ENCODE measurements at regions not wholly inside any gene's neighbourhood (a gene's known extent, or its start where the extent isn't known, plus 50 kb on each side); places are given as distances from the start of the nearest gene placed in this dataset.
"Not testable (repeated sequence)": the region's sequence is repeated elsewhere in the genome, so short reads cannot be mapped to it uniquely, and the experiment has no call there.

GRCh38 chr7:49695971-49696370 is 77.5 kb upstream of the VWC2 start:
- DNase-seq (no peak), ATAC-seq (no peak)
- H3K4me3 Mint-ChIP-seq, result no peak overlapping the region
- no peaks in the 10 kb centered on the region for H3K9me3 Mint-ChIP-seq (ENCODE audit: low read depth)
- H3K36me3 Mint-ChIP-seq, result no peaks in the 10 kb centered on the region
- H3K27ac Mint-ChIP-seq, result no peak overlapping the region
- CTCF ChIA-PET, result no interaction called here
- no peaks in the 10 kb centered on the region for H3K4me1 Mint-ChIP-seq
- no peaks in the 10 kb centered on the region for H3K27me3 Mint-ChIP-seq

DNA sequence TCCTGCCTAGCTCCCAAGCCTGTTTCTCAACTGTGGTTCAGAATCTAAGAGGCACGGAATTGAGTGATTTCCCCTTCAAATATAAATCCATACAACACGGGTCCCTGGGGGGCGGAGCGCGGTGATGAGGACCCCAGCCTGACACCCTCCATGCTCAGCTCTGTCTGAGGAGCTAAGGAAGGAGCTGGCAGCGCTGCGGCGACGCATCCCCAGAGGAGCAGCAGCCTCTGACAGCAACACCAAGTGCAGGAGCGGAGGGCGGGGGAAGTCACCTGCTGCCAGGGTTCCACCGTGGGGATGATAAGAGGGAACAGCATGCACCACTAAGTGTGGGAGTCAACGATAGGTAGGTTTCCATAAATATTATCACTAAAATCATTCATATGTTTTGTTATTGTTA is 72.6 kb upstream of the VWC2 start:
- H3K4me3 Mint-ChIP-seq, result no peak overlapping the region
- no peak for ATAC-seq
- DNase-seq, result no peak
- H3K27ac Mint-ChIP-seq, result no peak overlapping the region
- H3K27me3 Mint-ChIP-seq, result no peaks in the 10 kb centered on the region
- H3K9me3 Mint-ChIP-seq (ENCODE audit: low read depth), result peaks cover 2% of the 10 kb centered on the region
- H3K36me3 Mint-ChIP-seq, result no peaks in the 10 kb centered on the region
- CTCF ChIA-PET, result no interaction called here
- H3K4me1 Mint-ChIP-seq, result no peaks in the 10 kb centered on the region

- H3K4me3 Mint-ChIP-seq, result no peak overlapping the region
- H3K36me3 Mint-ChIP-seq, result no peaks in the 10 kb centered on the region
- DNase-seq, result no peak
- CTCF ChIA-PET, result no interaction called here
- H3K27ac Mint-ChIP-seq, result no peak overlapping the region
- H3K27me3 Mint-ChIP-seq, result no peaks in the 10 kb centered on the region
- H3K9me3 Mint-ChIP-seq (ENCODE audit: low read depth), result peaks cover 2% of the 10 kb centered on the region
- no peaks in the 10 kb centered on the region for H3K4me1 Mint-ChIP-seq
- ATAC-seq, result no peak
Measured at GRCh38 chr7:49702099-49702498, 71.3 kb upstream of the VWC2 start.

DNA sequence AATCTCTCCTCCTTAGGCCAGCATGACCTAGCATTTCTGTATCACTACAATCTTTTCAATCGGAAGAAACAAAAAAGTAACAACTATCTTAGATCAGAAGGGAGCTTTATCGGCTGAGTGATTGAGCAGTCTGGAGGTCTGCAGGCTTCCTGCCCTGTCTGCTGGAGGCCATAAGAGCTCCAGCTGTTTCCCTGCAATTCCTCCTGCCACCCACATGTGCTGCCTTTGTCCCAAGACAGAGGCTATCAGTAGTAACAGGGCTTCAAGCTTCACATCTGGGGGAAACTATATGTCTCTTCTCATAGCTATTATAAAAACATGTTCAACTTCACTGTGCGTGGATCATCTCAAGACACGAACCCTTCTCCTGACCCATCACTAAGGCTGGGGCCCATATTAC is 70.1 kb upstream of the VWC2 start:
- DNase-seq (no peak), ATAC-seq (no peak)
- no peaks in the 10 kb centered on the region for H3K36me3 Mint-ChIP-seq
- CTCF ChIA-PET, result no interaction called here
- no peak overlapping the region for H3K4me3 Mint-ChIP-seq
- no peak overlapping the region for H3K27ac Mint-ChIP-seq
- peaks cover 2% of the 10 kb centered on the region for H3K9me3 Mint-ChIP-seq (ENCODE audit: low read depth)
- H3K4me1 Mint-ChIP-seq, result no peaks in the 10 kb centered on the region
- no peaks in the 10 kb centered on the region for H3K27me3 Mint-ChIP-seq

- DNase-seq (no peak), ATAC-seq (no peak)
- Mint-ChIP-seq H3K27me3 (no peaks in the 10 kb centered on the region), H3K4me3 (no peak overlapping the region), H3K36me3 (no peaks in the 10 kb centered on the region), H3K27ac (no peak overlapping the region), H3K4me1 (no peaks in the 10 kb centered on the region), H3K9me3 (ENCODE audit: low read depth) (peaks cover 2% of the 10 kb centered on the region)
- CTCF ChIA-PET, result no interaction called here
Measured at GRCh38 chr7:49703881-49704280, 69.6 kb upstream of the VWC2 start.

- CTCF ChIA-PET, result no interaction called here
- Mint-ChIP-seq H3K4me3 (no peak overlapping the region), H3K27me3 (no peaks in the 10 kb centered on the region), H3K4me1 (no peaks in the 10 kb centered on the region), H3K27ac (no peak overlapping the region), H3K9me3 (ENCODE audit: low read depth) (peaks cover under 1% of the 10 kb centered on the region), H3K36me3 (no peaks in the 10 kb centered on the region)
- ATAC-seq (no peak), DNase-seq (no peak)
Measured at GRCh38 chr7:49706106-49706505, 67.3 kb upstream of the VWC2 start.

DNA sequence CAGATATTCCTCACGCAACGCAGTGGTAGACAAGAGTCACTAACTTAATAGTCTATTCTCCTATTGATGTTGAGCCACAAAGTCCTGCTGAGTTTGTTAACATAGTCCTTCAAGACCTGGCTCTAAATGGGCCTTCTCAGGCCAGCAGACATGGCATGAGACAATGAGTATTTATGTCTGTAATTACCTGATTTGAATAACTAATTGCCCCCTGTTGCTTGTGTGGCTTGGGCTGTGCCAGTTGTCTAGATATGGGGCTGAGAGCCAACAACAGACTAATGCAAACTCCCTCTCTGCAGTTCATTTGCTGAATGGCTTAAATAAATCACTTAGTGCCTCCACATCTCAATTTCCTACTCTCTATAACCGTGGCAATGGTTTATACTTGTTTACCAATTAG is 65.5 kb upstream of the VWC2 start:
- H3K27ac Mint-ChIP-seq, result no peak overlapping the region
- no peaks in the 10 kb centered on the region for H3K9me3 Mint-ChIP-seq (ENCODE audit: low read depth)
- no peaks in the 10 kb centered on the region for H3K4me1 Mint-ChIP-seq
- ATAC-seq (no peak), DNase-seq (no peak)
- no peak overlapping the region for H3K4me3 Mint-ChIP-seq
- no peaks in the 10 kb centered on the region for H3K27me3 Mint-ChIP-seq
- CTCF ChIA-PET, result no interaction called here
- H3K36me3 Mint-ChIP-seq, result no peaks in the 10 kb centered on the region

GRCh38 chr7:49708590-49708989 is 64.8 kb upstream of the VWC2 start:
- ATAC-seq (no peak), DNase-seq (no peak)
- no peak overlapping the region for H3K27ac Mint-ChIP-seq
- H3K4me3 Mint-ChIP-seq, result no peak overlapping the region
- H3K27me3 Mint-ChIP-seq, result no peaks in the 10 kb centered on the region
- no peaks in the 10 kb centered on the region for H3K36me3 Mint-ChIP-seq
- H3K9me3 Mint-ChIP-seq (ENCODE audit: low read depth), result no peaks in the 10 kb centered on the region
- CTCF ChIA-PET, result no interaction called here
- no peaks in the 10 kb centered on the region for H3K4me1 Mint-ChIP-seq

DNA sequence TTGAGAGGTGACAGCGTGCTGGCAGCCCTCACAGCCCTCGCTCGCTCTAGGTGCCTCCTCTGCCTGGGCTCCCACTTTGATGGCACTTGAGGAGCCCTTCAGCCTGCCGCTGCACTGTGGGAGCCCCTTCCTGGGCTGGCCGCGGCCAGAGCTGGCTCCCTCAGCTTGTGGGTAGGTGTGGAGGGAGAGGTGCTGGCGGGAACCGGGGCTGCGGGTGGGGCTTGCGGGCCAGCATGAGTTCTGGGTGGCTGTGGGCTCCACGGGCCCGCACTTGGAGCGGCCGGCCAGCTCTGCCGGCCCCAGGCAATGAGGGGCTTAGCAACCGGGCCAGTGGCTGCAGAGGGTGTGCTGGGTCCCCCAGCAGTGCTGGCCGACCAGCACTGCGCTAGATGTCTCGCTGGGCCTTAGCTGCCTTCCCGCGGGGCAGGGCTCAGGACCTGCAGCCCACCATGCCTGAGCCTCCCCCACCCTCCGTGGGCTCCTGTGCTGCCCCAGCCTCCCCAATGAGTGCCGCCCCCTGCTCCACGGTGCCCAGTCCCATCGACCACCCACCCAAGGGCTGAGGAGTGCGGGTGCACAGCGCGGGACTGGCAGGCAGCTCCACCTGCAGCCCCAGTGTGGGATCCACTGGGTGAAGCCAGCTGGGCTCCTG is 62.2 kb upstream of the VWC2 start:
- H3K36me3 Mint-ChIP-seq; H3K4me1 Mint-ChIP-seq; H3K4me3 Mint-ChIP-seq; H3K27ac Mint-ChIP-seq; H3K9me3 Mint-ChIP-seq (ENCODE audit: low read depth); DNase-seq; ATAC-seq; H3K27me3 Mint-ChIP-seq; CTCF ChIA-PET: not testable (repeated sequence)

DNA sequence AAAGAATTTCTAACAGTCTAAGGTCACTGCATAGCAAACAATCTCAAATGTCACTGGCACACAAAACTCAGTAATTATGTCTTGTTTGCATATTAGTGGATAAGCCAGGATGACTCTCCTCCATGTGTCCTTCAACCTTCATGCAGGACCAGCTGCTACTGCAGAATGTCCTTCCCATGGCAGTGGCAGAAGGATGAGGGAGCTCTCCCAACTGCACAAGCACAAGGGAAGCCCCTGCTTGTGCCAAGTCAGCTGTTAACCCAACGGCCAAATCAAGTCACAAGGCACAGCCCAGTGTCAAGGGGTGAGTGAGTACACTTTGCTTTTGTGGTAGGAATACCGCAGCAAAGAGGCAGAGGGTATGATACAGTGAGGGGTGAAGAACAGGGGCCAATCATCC is 59.3 kb upstream of the VWC2 start:
- H3K9me3 Mint-ChIP-seq (ENCODE audit: low read depth), result no peaks in the 10 kb centered on the region
- DNase-seq (no peak), ATAC-seq (no peak)
- no peak overlapping the region for H3K27ac Mint-ChIP-seq
- no peak overlapping the region for H3K4me3 Mint-ChIP-seq
- H3K27me3 Mint-ChIP-seq, result no peaks in the 10 kb centered on the region
- no peaks in the 10 kb centered on the region for H3K4me1 Mint-ChIP-seq
- CTCF ChIA-PET, result no interaction called here
- H3K36me3 Mint-ChIP-seq, result no peaks in the 10 kb centered on the region

DNA sequence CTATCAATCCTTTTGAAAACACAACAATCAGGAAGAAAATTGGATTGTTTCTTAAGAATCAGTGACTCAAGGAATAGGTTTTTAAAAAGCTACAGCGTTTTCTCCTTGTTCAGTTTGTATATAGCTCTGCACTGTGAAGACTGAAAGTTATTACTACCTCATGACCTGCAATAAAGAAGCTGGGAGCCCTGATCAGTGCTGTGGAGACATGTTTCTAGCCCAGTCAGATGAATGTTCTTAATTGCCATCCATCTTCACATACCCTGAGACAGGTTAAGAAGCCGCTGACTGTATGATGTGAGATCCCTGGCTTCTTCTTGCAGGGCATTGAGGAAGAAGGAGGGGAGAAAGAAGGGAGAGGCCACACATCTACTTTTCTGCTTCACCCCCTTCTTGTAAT is 58.0 kb upstream of the VWC2 start:
- Mint-ChIP-seq H3K9me3 (ENCODE audit: low read depth) (no peaks in the 10 kb centered on the region), H3K36me3 (no peaks in the 10 kb centered on the region), H3K27ac (no peak overlapping the region), H3K4me3 (no peak overlapping the region), H3K4me1 (no peaks in the 10 kb centered on the region), H3K27me3 (no peaks in the 10 kb centered on the region)
- CTCF ChIA-PET, result no interaction called here
- DNase-seq (no peak), ATAC-seq (no peak)

DNA sequence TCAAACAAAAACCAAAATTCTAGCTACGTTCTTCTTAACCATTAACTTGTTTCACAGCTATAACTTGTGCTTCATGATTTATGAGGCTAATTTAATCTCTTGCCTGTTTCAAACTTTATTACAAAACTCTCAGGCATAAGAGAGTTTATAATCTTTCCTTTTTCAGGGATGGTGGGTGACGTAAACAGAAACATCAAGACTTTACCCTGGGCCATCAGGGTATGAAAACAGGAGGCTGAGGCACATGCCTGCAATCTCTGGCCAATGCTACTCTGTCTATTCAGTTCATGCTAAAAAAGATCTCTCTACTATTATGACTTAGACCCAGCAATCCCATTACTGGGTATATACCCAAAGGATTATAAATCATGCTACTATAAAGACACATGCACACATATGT is 55.9 kb upstream of the VWC2 start:
- DNase-seq, result no peak
- no peak overlapping the region for H3K27ac Mint-ChIP-seq
- CTCF ChIA-PET, result no interaction called here
- H3K4me1 Mint-ChIP-seq, result no peaks in the 10 kb centered on the region
- H3K4me3 Mint-ChIP-seq, result no peak overlapping the region
- no peaks in the 10 kb centered on the region for H3K36me3 Mint-ChIP-seq
- no peaks in the 10 kb centered on the region for H3K27me3 Mint-ChIP-seq
- no peak for ATAC-seq
- H3K9me3 Mint-ChIP-seq (ENCODE audit: low read depth), result no peaks in the 10 kb centered on the region

DNA sequence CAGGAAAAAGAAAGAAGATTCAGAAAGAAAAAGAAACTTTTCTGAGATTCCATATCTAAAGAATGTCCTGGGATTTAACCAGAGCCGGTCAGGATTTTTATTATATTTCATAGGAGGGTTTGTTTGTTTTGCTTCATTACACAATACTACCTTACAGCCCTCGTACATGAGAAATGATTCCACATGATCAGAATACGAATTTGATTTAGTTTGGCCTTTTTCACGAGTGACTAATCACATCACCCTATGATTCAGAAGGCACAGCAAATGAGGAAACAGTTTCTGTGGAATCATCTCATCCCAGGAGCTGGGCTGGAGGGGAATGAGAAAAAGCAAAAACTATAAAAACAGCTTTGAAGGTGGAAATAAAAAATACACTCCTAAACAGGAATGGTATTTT is 54.7 kb upstream of the VWC2 start:
- Mint-ChIP-seq H3K4me1 (no peaks in the 10 kb centered on the region), H3K27ac (no peak overlapping the region), H3K9me3 (ENCODE audit: low read depth) (no peaks in the 10 kb centered on the region), H3K4me3 (no peak overlapping the region), H3K27me3 (no peaks in the 10 kb centered on the region), H3K36me3 (no peaks in the 10 kb centered on the region)
- CTCF ChIA-PET, result no interaction called here
- DNase-seq, result no peak
- ATAC-seq, result no peak

DNA sequence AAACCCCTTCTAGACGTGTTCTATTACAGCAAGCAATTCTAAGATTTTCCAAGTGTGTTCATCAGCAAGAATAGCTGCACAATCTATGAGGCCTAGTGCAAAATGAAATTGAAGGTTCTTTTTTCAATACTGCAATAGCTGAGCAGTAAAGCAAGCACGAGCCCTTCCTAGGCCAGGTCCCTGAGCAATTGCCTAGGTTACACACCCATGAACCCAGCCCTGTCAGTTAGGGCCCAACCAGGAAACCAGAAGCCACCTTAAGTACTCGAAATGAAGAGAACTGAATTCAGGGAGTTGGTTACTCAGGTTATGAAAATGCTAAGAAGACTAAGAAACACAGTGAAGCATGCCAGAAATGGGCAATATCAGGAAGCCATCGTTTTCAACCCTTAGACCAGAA is 52.0 kb upstream of the VWC2 start:
- CTCF ChIA-PET, result no interaction called here
- no peak overlapping the region for H3K27ac Mint-ChIP-seq
- ATAC-seq, result no peak
- no peak for DNase-seq
- H3K4me3 Mint-ChIP-seq, result no peak overlapping the region
- H3K27me3 Mint-ChIP-seq, result no peaks in the 10 kb centered on the region
- H3K9me3 Mint-ChIP-seq (ENCODE audit: low read depth), result no peaks in the 10 kb centered on the region
- H3K36me3 Mint-ChIP-seq, result no peaks in the 10 kb centered on the region
- H3K4me1 Mint-ChIP-seq, result no peaks in the 10 kb centered on the region

Data from activated CD8-positive, alpha-beta memory T cell treated with anti-CD3 and anti-CD28 coated beads, Interleukin-2, amount 10 ng/mL, durations not matched to agents 7 days and 5 days (primary cell).